Eye (tissue), 1 donor: ENCODE measurements at regions not wholly inside any gene's neighbourhood (a gene's known extent, or its start where the extent isn't known, plus 50 kb on each side); places are given as distances from the start of the nearest gene placed in this dataset.
A peak's percentile ranks its signal among the peaks of the same experiment; 100 is the strongest.

Experiments
- DNase-seq: peaks from one replicate; pipeline ENCODE4 v3.0.0-alpha.2; 2015

- no peak for DNase-seq
Measured at GRCh38 chr14:61847861-61848260, 85.6 kb downstream of the SNAPC1 start.

DNA sequence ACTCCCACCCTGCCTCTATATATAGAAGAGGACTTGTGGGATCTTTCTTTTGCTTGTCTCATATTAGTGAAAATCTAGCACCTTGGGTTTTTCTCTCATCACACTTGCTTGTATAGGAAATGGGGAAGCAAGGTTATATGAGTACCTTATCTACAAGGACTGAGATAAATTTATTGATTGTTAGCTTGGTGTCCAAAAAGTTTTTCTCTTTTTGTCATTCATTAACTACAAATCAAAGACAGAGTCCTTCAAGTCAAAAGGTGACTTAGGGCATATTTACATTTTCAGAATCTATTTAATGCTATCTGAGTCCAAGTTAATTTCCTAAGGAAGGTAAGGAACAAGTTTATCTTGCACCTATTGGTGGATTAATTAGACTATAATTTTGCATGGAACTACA lies 92.7 kb downstream of the SNAPC1 start:
- no peak for DNase-seq

GRCh38 chr14:61860294-61860918 lies 98.2 kb downstream of the SNAPC1 start:
- DNase-seq = peak; percentile 54

DNA sequence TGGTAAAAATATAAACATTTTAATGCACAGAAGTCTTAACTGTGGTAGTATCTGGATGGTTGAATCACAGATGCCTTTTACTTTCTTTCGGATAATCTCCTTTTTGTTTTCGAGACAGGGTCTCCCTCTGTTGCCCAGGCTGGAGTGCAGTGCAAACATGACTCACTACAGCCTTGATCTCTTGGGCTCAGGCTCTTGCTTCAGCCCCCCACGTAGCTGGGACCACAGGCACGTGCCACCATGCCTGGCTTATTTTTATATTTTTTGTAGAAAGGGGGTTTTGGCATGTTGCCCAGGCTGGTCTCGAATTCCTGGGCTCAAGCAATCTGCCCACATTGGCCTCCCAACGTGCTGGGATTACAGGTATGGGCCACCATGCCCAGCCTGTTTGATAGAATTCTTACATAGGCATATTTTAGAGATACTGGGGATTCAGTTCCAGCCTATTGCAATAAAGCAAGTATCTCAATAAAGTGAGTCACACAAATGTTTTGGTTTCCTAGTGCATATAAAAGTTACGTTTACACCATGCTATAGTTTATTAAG lies 99.2 kb downstream of the SNAPC1 start:
- no peak for DNase-seq

DNA sequence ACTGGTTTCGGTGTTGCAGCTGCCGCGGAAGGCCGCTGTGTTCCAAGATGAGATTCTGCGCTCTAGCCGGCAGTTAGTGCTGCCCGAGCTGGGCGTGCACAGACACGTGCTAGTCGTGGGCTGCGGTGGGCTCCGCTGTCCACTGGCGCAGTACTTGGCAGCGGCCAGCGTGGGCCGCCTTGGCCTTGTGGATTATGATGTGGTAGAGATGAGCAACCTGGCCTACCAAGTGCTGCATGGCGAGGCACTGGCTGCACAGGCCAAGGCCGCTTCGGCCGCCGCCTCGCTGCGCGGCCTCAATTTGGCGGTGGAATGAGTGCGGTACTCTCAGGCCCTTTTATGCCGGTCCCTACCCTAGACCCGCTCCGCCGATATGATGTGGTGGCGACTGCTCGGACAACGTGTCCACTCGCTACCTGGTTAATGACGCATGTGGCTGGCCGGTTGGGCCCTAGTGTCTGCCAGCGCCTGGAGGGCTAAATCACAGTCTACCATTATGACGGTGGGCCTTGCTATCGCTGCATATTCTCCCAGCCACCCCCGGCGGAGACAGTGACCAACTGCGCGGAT lies 102.2 kb downstream of the SNAPC1 start:
- no peak for DNase-seq

DNA sequence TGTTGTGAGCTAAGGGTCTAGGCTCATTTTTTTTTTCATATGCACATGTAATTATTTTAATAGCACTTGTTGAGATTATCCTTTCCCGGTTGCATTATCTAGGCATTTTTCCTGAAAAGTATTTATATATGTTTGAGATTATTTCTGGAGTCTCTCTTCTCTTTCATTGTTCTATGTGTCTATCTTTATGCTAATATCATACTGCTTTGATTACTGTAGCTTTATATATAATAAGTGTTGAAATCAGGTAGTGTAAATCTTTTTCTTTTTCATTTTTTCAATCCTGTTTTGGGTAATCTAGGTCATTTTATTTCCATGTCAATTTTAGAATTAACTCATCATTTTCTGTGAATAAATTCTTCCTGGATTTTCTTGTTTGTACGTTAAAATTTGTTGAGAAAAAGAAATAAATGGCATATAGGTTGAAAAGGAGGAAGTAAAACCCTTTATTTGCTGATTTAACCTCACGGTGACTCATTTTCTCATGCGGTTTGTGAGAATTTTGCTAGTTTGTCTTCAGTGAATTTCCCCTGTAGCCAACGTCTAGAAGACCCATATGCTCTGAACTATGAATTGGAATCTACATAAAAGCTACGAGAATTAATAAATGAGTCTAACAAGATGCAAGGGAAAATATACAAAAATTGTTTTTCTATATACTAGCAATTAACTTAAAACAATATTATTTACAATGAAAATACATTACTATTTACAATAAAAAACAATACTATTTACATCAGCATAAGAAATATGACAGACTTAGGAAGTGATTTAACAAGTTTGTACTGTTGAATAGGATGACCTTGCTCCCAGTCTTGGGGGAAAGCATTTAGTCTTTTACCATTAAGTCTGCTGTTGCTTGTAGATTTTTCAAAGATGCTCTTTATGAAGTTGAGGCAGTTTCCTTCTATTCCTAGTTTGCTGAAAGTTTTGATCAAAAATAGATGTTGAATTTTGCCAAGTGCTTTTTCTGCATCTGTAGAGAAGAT lies 105.0 kb downstream of the SNAPC1 start:
- DNase-seq = no peak

GRCh38 chr14:61868846-61869245 lies 106.6 kb downstream of the SNAPC1 start:
- no peak for DNase-seq

- no peak for DNase-seq
Measured at GRCh38 chr14:61870163-61870562, 107.9 kb downstream of the SNAPC1 start.

DNA sequence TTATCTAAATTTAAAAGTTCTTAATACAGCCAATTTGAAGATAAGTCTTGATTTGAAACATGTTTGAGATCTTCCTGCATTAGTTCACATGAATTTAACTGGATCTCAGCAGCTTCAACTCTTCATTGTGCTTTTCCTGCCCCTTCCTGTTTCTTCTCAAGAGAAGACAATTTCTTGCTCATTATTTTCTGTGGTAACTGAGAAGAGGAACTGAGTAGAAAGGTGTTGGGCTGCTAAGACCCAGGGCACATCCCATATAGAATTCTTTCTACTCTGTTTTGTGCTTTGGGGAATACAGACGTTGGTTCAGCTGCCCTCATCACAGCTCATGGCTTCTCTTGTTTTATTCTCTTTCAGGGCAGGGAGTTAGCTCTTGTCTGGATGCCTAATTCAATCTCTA lies 110.2 kb downstream of the SNAPC1 start:
- no peak for DNase-seq

DNA sequence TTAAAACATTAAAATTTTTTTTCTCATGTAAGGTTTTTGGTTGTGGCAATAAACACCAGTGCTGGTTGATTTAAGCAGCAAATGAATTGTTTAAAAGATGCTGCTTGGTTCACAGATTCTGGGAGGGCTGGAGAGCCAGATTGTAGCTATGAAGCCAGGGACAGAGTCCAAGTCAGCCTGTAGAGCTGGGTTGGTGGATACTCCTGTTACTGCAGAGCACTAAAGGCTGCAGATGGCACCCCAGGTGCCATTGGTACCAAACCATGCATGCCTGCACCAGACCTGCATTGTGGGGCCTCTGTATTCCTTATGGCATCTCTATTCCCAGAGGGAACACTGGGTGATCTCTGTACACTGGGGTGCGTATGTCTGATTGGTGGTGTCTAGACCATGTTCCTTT lies 113.3 kb downstream of the SNAPC1 start:
- DNase-seq = no peak

DNA sequence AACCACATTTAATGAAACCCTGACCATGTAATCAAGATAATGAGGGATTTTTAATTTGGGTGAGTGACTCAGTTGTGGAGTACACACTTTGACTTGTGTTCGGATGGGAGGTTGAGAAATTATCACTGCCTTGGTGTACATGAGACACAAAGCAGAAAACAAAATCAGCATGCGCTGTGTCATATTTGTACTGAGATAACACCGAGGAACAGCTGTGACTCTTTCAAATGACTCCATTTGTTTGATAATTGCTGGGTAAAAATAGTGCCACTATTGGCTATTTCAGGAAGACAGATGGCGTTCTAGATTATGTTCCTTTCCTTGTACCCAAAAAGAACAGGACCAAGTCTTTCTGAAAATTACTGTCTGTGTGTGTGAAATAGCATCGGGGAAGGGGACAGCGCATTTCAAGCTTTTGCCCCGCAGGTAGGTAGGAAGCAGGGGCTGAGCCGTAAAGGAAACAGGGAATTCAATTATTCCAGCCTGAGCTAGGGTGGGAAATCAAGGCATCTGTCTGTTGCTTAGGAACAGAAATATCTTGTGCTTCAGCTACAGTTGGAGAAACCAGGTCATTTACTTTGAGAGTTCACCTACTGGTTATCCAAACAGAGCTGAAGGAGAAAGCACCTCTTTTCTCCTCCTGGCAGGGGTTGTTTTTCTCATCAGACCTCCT lies 114.3 kb downstream of the SNAPC1 start:
- peak; percentile 24 for DNase-seq

DNA sequence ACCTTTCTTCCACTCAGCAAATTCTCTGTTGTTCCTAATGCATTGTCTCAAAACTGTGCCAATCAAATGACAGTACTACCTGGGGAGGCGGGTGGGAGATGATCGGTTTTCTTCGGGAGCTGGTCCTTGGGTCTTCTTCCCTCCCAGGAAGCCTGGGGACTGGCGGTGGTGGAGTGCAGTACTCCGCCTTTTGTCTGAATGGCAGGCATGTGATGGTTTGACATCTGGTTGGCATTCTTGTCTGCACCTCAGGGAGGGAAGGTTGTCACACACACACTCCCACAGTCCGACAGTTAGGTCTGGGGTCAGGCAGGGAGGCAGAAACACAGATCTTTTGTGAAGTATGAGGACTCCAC lies 114.8 kb downstream of the SNAPC1 start:
- no peak for DNase-seq

DNA sequence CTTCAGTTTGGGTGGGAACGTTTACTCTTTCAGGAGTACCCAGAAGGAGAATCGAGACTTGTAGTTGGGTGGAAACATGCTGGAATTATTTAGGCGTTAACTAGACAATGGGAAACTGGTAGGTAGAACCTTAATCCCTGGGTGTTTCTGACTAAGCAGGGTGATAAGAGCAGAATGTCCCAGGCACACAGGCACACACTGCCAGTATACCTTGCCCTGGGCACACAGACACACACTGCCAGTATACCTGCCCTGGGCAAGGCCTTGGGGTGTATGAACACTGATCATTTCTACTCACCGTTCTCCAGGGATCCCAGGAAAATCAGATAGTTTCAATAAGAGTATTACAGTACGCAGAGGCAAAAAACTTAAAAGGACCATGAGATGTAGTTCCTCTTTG lies 115.5 kb downstream of the SNAPC1 start:
- DNase-seq = no peak

GRCh38 chr14:61878931-61879330 lies 116.7 kb downstream of the SNAPC1 start:
- no peak for DNase-seq

DNA sequence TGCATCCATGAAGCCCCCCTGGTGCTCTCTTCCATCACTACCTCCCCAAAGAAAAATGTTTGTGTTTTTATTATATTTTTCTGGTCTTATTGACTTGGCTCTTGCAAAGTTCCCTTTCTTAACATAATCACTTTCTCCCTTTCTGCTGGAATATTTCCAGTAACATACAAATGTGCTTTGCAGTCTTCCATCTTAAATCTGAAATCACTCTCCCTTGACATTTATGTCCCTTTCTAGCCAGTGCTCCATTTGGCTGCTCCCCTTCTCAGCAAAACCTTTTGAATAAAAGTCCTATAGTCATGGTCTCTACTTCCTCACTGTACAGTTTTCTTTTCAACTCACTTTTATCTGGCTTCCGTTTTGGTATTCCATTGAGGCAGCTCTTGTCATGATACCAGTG lies 118.8 kb downstream of the SNAPC1 start:
- no peak for DNase-seq

- DNase-seq = peak; percentile 25
Measured at GRCh38 chr14:61884711-61885110, 122.5 kb downstream of the SNAPC1 start.

- no peak for DNase-seq
Measured at GRCh38 chr14:61885203-61885961, 123.2 kb downstream of the SNAPC1 start.

DNA sequence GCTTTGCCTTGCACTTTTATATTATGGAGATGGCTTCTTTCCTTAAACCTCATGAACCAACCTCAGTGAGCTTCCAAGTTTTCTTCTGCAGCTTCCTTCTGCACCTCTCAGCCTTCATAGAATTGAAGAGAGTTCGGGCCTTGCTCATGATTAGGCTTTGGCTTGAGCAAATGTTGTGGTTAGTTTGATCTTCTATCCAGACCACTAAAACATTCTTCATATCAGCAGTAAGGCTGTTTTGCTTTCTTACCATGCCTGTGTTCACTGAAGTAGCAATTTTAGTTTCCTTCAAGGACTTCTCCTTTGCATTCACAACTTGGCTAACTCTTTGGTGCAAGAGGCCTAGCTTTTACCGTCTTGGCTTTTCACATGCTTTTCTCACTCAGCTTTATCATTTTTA lies 125.4 kb downstream of the SNAPC1 start:
- DNase-seq = no peak

GRCh38 chr14:61889914-61890351 lies 127.7 kb downstream of the SNAPC1 start:
- no peak for DNase-seq

- peak; percentile 55 for DNase-seq
Measured at GRCh38 chr14:61891170-61891569, 128.9 kb downstream of the SNAPC1 start.

DNA sequence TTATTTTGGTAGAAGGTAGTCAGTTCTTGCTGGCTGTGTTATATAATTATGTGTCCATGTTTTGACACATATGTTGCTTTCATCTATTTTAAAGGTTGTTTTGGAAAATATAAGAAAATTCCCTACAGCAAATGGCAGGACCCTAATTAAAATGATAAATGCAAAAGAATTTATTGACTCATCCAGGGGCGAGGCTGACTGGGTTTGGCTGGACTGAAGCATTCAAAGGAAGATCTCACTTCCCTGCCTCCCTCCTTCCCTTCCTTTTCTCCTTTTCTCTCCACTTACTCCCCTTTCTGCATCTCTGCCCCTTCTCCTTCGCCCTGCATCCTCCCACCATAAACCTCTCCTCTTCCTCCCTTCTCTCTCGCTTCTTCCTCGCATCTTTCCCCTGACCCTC lies 129.6 kb downstream of the SNAPC1 start:
- no peak for DNase-seq

- no peak for DNase-seq
Measured at GRCh38 chr14:61893371-61893940, 131.2 kb downstream of the SNAPC1 start.
